Mesenchymal stem cell (in vitro differentiated cells and primary cell): ENCODE measurements at regions not wholly inside any gene's neighbourhood (a gene's known extent, or its start where the extent isn't known, plus 50 kb on each side); places are given as distances from the start of the nearest gene placed in this dataset.

Experiments used
- DNase-seq: peaks from one replicate; pipeline ENCODE4 v3.0.0-alpha.2; 2013
- H2AFZ ChIP-seq: one replicate; pipeline ENCODE4 v1.6.1; 2013; ENCODE audit warnings: low read depth, mild to moderate bottlenecking, control low read depth, inconsistent platforms, low read length, moderate library complexity
- H2AK5ac ChIP-seq: 2 replicates; pipeline ENCODE4 v1.6.1; 2013; ENCODE audit warnings: low read length, moderate library complexity, mild to moderate bottlenecking, inconsistent platforms; ENCODE audit not compliant: severe bottlenecking
- H2BK120ac ChIP-seq: one replicate; pipeline ENCODE4 v1.6.1; 2013; ENCODE audit warnings: low read depth, mild to moderate bottlenecking, inconsistent platforms, low read length, moderate library complexity
- H2BK12ac ChIP-seq, 2 experiments: one replicate each; pipeline ENCODE4 v1.6.1; 2013; ENCODE audit warnings: inconsistent platforms in 2 of 2, low read length in 2 of 2, mild to moderate bottlenecking in 2 of 2, moderate library complexity in 2 of 2, control low read depth in 1 of 2
- H2BK15ac ChIP-seq: one replicate; pipeline ENCODE4 v1.6.1; 2013; ENCODE audit warnings: mild to moderate bottlenecking, low read depth, inconsistent platforms; ENCODE audit not compliant: poor library complexity, severe bottlenecking
- H2BK5ac ChIP-seq: 2 replicates; pipeline ENCODE4 v1.6.1; 2013; ENCODE audit warnings: low read depth, mild to moderate bottlenecking, low read length, control low read depth, inconsistent platforms; ENCODE audit not compliant: poor library complexity, severe bottlenecking
- H3K14ac ChIP-seq, 2 experiments: one replicate each; pipeline ENCODE4 v1.6.1; 2013; ENCODE audit warnings: inconsistent platforms in 2 of 2, low read length in 2 of 2, control low read depth in 1 of 2, mild to moderate bottlenecking in 1 of 2, moderate library complexity in 1 of 2
- H3K18ac ChIP-seq, 2 experiments: one replicate each; pipeline ENCODE4 v1.6.1; 2013; ENCODE audit warnings: inconsistent platforms in 2 of 2, low read length in 2 of 2, control low read depth in 1 of 2, low read depth in 1 of 2, mild to moderate bottlenecking in 1 of 2
- H3K23ac ChIP-seq, 2 experiments: one replicate each; pipeline ENCODE4 v1.6.1; 2013; ENCODE audit warnings: inconsistent platforms in 2 of 2, low read length in 2 of 2, mild to moderate bottlenecking in 2 of 2, moderate library complexity in 2 of 2, control low read depth in 1 of 2
- H3K27ac ChIP-seq: 2 replicates; pipeline ENCODE4 v1.5.1; 2013; ENCODE audit warnings: mild to moderate bottlenecking, moderate library complexity, low read length, control low read depth, inconsistent platforms; ENCODE audit not compliant: poor library complexity, severe bottlenecking
- H3K27me3 ChIP-seq, 2 experiments: 2 replicates each; pipeline versions ENCODE4 v1.6.1 to v1.7.0; 2013; ENCODE audit warnings: low read length in 2 of 2, mild to moderate bottlenecking in 2 of 2, moderate library complexity in 2 of 2, control low read depth in 1 of 2, inconsistent platforms in 1 of 2; ENCODE audit not compliant: control insufficient read depth in 1 of 2, insufficient read depth in 1 of 2
- H3K36me3 ChIP-seq, 2 experiments: 2 replicates each; pipeline versions ENCODE4 v1.6.1 to v1.7.0; 2013; ENCODE audit warnings: low read length in 2 of 2, control low read depth in 1 of 2, inconsistent platforms in 1 of 2, low read depth in 1 of 2, mild to moderate bottlenecking in 1 of 2; ENCODE audit not compliant: insufficient read depth in 2 of 2, control insufficient read depth in 1 of 2
- H3K4ac ChIP-seq, 2 experiments: one replicate each; pipeline ENCODE4 v1.6.1; 2013; ENCODE audit warnings: inconsistent platforms in 2 of 2, low read length in 2 of 2, mild to moderate bottlenecking in 2 of 2, moderate library complexity in 2 of 2, control low read depth in 1 of 2, low read depth in 1 of 2
- H3K4me1 ChIP-seq: 2 replicates; pipeline ENCODE4 v1.6.1; 2013; ENCODE audit warnings: low read depth, low read length, control low read depth; ENCODE audit not compliant: control insufficient read depth, insufficient read depth
- H3K4me2 ChIP-seq: 2 replicates; pipeline ENCODE4 v1.6.1; 2013; ENCODE audit warnings: low read length, mild to moderate bottlenecking, inconsistent platforms; ENCODE audit not compliant: poor library complexity, severe bottlenecking
- H3K4me3 ChIP-seq, 2 experiments: 2 replicates each; pipeline versions ENCODE4 v1.5.1 to v1.7.0; 2013; ENCODE audit warnings: low read length in 2 of 2, mild to moderate bottlenecking in 2 of 2, control low read depth in 1 of 2, low read depth in 1 of 2; ENCODE audit not compliant: insufficient read depth in 1 of 2
- H3K79me1 ChIP-seq: replicated peaks from 2 replicates; pipeline ENCODE4 v1.6.1; 2013; ENCODE audit warnings: mild to moderate bottlenecking, control low read depth, low read length, inconsistent platforms; ENCODE audit not compliant: poor library complexity, severe bottlenecking
- H3K9ac ChIP-seq: 2 replicates; pipeline ENCODE4 v1.7.0; 2013; ENCODE audit warnings: mild to moderate bottlenecking, low read length, moderate library complexity
- H3K9me3 ChIP-seq: 2 replicates; pipeline ENCODE4 v1.7.0; 2013; ENCODE audit warnings: mild to moderate bottlenecking, low read length; ENCODE audit not compliant: control insufficient read depth
- H4K8ac ChIP-seq: one replicate; pipeline ENCODE4 v1.6.1; 2013; ENCODE audit warnings: inconsistent platforms, mild to moderate bottlenecking, low read length, moderate library complexity
- H4K91ac ChIP-seq: one replicate; pipeline ENCODE4 v1.6.1; 2013; ENCODE audit warnings: mild to moderate bottlenecking, low read length, inconsistent platforms
- WGBS: methylation state at CpG from one replicate; pipeline ENCODE4 v1.1.7; 2013; ENCODE audit warnings: mixed read lengths; 5-methylcytosine and 5-hydroxymethylcytosine counted together

GRCh38 chr3:147937891-147938290 is 528.7 kb downstream of the ZIC1 start:
- no peak for DNase-seq
- H2BK12ac ChIP-seq: no peak overlapping the region
- no peak overlapping the region for H2AK5ac ChIP-seq
- no peak overlapping the region for H4K91ac ChIP-seq
- no peaks in the 10 kb centered on the region for H3K79me1 ChIP-seq
- H3K9me3 ChIP-seq: no peaks in the 10 kb centered on the region
- H3K27me3 ChIP-seq: no peaks in the 10 kb centered on the region
- H2BK120ac ChIP-seq: no peak overlapping the region
- no peak overlapping the region for H3K27ac ChIP-seq
- H2BK15ac ChIP-seq: no peak overlapping the region
- H3K4me1 ChIP-seq: peaks cover 2% of the 10 kb centered on the region
- no peak overlapping the region for H3K23ac ChIP-seq
- no peak overlapping the region for H3K18ac ChIP-seq
- H3K4me3 ChIP-seq: no peak overlapping the region
- no peaks in the 10 kb centered on the region for H3K36me3 ChIP-seq
- no peak overlapping the region for H2BK5ac ChIP-seq
- no peak overlapping the region for H2AFZ ChIP-seq
- H3K4ac ChIP-seq: no peak overlapping the region
- H3K4me2 ChIP-seq: no peak overlapping the region
- no peak overlapping the region for H3K14ac ChIP-seq
- no peak overlapping the region for H3K9ac ChIP-seq
- WGBS: 100% methylated on average over 1 of the region's 2 CpGs
- no peak overlapping the region for H4K8ac ChIP-seq

DNA sequence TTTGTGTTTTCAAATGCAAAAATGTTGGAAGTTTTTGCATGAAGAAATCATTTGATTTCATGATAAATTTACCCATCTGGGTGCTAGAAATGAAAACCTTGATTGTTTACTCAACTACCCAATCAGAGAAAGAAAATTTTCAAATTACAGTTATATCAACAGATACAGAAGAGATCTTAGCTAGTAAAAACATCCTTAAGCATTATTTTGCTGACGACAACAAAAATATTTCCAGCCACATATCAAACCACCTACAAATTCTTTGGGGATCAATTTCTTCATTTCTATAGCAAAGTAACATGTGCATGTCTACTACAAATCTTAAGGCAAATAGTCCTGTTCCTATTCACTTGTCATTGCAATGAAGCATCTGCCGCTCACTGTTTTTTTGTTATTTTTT is 530.3 kb downstream of the ZIC1 start:
- Histone ChIP-seq H2BK5ac (no peak overlapping the region), H3K36me3 (no peaks in the 10 kb centered on the region), H3K23ac (no peak overlapping the region), H4K91ac (no peak overlapping the region), H2AK5ac (no peak overlapping the region), H3K4me2 (no peak overlapping the region), H3K4me3 (no peak overlapping the region), H3K4me1 (peaks cover 5% of the 10 kb centered on the region), H4K8ac (no peak overlapping the region), H3K9me3 (no peaks in the 10 kb centered on the region), H3K9ac (no peak overlapping the region), H3K27ac (no peak overlapping the region), H3K79me1 (no peaks in the 10 kb centered on the region), H3K27me3 (no peaks in the 10 kb centered on the region), H2BK120ac (no peak overlapping the region), H3K4ac (no peak overlapping the region), H3K18ac (no peak overlapping the region), H3K14ac (no peak overlapping the region), H2BK12ac (no peak overlapping the region), H2BK15ac (no peak overlapping the region), H2AFZ (no peak overlapping the region)
- DNase-seq: no peak
- WGBS: over 99% methylated on average over 2 of the region's 2 CpGs

GRCh38 chr3:147939839-147940238 is 530.7 kb downstream of the ZIC1 start:
- no peaks in the 10 kb centered on the region for H3K79me1 ChIP-seq
- peaks cover 5% of the 10 kb centered on the region for H3K4me1 ChIP-seq
- H4K8ac ChIP-seq: peak overlapping the region; percentile 52
- H2AFZ ChIP-seq: peak overlapping the region; percentile 6
- peak overlapping the region; percentile 14 for H3K9ac ChIP-seq
- no peak overlapping the region for H3K4ac ChIP-seq
- H2BK5ac ChIP-seq: no peak overlapping the region
- H2BK15ac ChIP-seq: no peak overlapping the region
- no peaks in the 10 kb centered on the region for H3K36me3 ChIP-seq
- H3K23ac ChIP-seq: no peak overlapping the region
- no peak overlapping the region for H2AK5ac ChIP-seq
- H3K4me2 ChIP-seq: peak overlapping the region; percentile 26
- H3K9me3 ChIP-seq: no peaks in the 10 kb centered on the region
- H3K18ac ChIP-seq: no peak overlapping the region
- no peak overlapping the region for H2BK12ac ChIP-seq
- no peak overlapping the region for H2BK120ac ChIP-seq
- H4K91ac ChIP-seq: no peak overlapping the region
- WGBS: 70% methylated on average over 7 of the region's 7 CpGs
- H3K14ac ChIP-seq: no peak overlapping the region
- DNase-seq: no peak
- no peak overlapping the region for H3K4me3 ChIP-seq
- H3K27me3 ChIP-seq: no peaks in the 10 kb centered on the region
- H3K27ac ChIP-seq: no peak overlapping the region

DNA sequence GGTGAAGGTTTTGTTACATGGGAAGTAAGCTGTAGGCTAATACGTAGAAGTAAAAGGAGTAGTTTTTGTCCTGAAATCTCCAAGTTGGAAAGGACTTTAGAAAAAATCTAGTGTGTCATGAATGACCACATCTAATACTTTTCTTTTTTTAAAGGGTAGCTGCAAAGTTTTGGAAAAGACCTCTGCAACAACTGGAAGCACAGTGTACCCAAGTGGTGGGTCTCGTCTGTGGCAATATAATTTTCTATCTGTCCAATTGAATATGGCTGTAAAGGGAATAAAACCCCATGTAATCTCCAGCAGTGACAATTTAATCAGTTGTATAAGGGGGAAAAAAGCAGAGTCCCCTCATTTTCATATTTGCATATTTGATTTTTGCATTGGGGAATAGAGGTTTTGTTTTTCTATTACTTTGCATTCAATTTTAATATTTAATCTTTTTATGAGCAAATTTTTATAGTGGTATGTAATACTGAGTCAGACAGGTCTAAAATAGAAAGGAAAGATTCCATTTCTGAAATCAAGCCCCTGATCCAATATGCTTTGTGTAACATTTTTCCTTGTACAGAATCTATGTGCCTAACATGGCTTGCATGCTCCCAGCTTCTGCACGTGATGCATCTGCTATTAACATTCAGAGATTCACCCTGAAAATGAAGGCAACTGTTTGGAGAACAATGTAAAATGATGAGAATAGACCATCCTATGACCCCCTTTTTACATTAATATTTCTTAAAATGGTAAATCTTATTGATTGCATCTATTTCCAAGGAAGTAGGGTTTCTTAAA is 531.4 kb downstream of the ZIC1 start:
- H4K8ac ChIP-seq: no peak overlapping the region
- no peaks in the 10 kb centered on the region for H3K36me3 ChIP-seq
- H3K18ac ChIP-seq: no peak overlapping the region
- no peak overlapping the region for H2AK5ac ChIP-seq
- H3K23ac ChIP-seq: no peak overlapping the region
- peaks cover 5% of the 10 kb centered on the region for H3K4me1 ChIP-seq
- no peak overlapping the region for H2BK5ac ChIP-seq
- no peak overlapping the region for H3K4ac ChIP-seq
- H2BK12ac ChIP-seq: no peak overlapping the region
- whole genome bisulfite sequencing: 92% methylated on average over 2 of the region's 3 CpGs
- H3K9ac ChIP-seq: no peak overlapping the region
- H2BK15ac ChIP-seq: no peak overlapping the region
- H3K4me2 ChIP-seq: no peak overlapping the region
- H3K4me3 ChIP-seq: no peak overlapping the region
- no peak overlapping the region for H4K91ac ChIP-seq
- H3K9me3 ChIP-seq: no peaks in the 10 kb centered on the region
- H3K79me1 ChIP-seq: no peaks in the 10 kb centered on the region
- H3K27me3 ChIP-seq: no peaks in the 10 kb centered on the region
- no peak overlapping the region for H2BK120ac ChIP-seq
- no peak overlapping the region for H3K27ac ChIP-seq
- H3K14ac ChIP-seq: no peak overlapping the region
- H2AFZ ChIP-seq: no peak overlapping the region
- DNase-seq: no peak
